ENCODE measurements at regions not wholly inside any gene's neighbourhood (a gene's known extent, or its start where the extent isn't known, plus 50 kb on each side); places are given as distances from the start of the nearest gene placed in this dataset.

- 0 out of 2 replicates have a peak, but pooled peaks cover 5% of the 10 kb centered on the region for H3K27me3 ChIP-seq (replicated peaks)
- H3K27ac ChIP-seq = no peak overlapping the region
- no peaks in the 10 kb centered on the region for H3K9me3 ChIP-seq (replicated peaks)
- no peak for DNase-seq (ENCODE audit: low read depth in 1 of 2, low spot score in 2 of 2)
- no peaks in the 10 kb centered on the region for H3K4me1 ChIP-seq (replicated peaks)
- no peak overlapping the region for H3K4me3 ChIP-seq
- H3K36me3 ChIP-seq = no peaks in the 10 kb centered on the region
These were observed 304.1 kb downstream of the MCTP2 start for GRCh38 chr15:94535298-94536048.

- H3K4me1 ChIP-seq (replicated peaks) = no peaks in the 10 kb centered on the region
- H3K4me3 ChIP-seq = no peak overlapping the region
- no peak overlapping the region for H3K27ac ChIP-seq
- H3K9me3 ChIP-seq (replicated peaks) = no peaks in the 10 kb centered on the region
- 0 out of 2 replicates have a peak, but pooled peaks cover 5% of the 10 kb centered on the region for H3K27me3 ChIP-seq (replicated peaks)
- no peaks in the 10 kb centered on the region for H3K36me3 ChIP-seq
- no peak for DNase-seq (ENCODE audit: low read depth in 1 of 2, low spot score in 2 of 2)
These were observed 305.2 kb downstream of the MCTP2 start for GRCh38 chr15:94536549-94536948.

GRCh38 chr15:94538280-94538679 lies 306.9 kb downstream of the MCTP2 start:
- no peak overlapping the region for H3K27ac ChIP-seq
- no peak overlapping the region for H3K4me3 ChIP-seq
- H3K9me3 ChIP-seq (replicated peaks) = no peaks in the 10 kb centered on the region
- DNase-seq (ENCODE audit: low read depth in 1 of 2, low spot score in 2 of 2) = no peak
- no peaks in the 10 kb centered on the region for H3K36me3 ChIP-seq
- H3K4me1 ChIP-seq (replicated peaks) = no peaks in the 10 kb centered on the region
- no peaks in the 10 kb centered on the region for H3K27me3 ChIP-seq (replicated peaks)

GRCh38 chr15:94542391-94542790 lies 311.0 kb downstream of the MCTP2 start:
- H3K4me1 ChIP-seq (replicated peaks) = no peaks in the 10 kb centered on the region
- no peak overlapping the region for H3K27ac ChIP-seq
- no peaks in the 10 kb centered on the region for H3K27me3 ChIP-seq (replicated peaks)
- no peak for DNase-seq (ENCODE audit: low read depth in 1 of 2, low spot score in 2 of 2)
- no peak overlapping the region for H3K4me3 ChIP-seq
- no peaks in the 10 kb centered on the region for H3K9me3 ChIP-seq (replicated peaks)
- H3K36me3 ChIP-seq = no peaks in the 10 kb centered on the region

GRCh38 chr15:94546808-94547207 lies 315.4 kb downstream of the MCTP2 start:
- no peaks in the 10 kb centered on the region for H3K27me3 ChIP-seq (replicated peaks)
- H3K27ac ChIP-seq = no peak overlapping the region
- H3K4me1 ChIP-seq (replicated peaks) = no peaks in the 10 kb centered on the region
- no peak overlapping the region for H3K4me3 ChIP-seq
- no peaks in the 10 kb centered on the region for H3K9me3 ChIP-seq (replicated peaks)
- H3K36me3 ChIP-seq = no peaks in the 10 kb centered on the region
- no peak for DNase-seq (ENCODE audit: low read depth in 1 of 2, low spot score in 2 of 2)

- DNase-seq (ENCODE audit: low read depth in 1 of 2, low spot score in 2 of 2) = no peak
- H3K27ac ChIP-seq = no peak overlapping the region
- H3K4me1 ChIP-seq (replicated peaks) = no peaks in the 10 kb centered on the region
- H3K36me3 ChIP-seq = no peaks in the 10 kb centered on the region
- no peaks in the 10 kb centered on the region for H3K9me3 ChIP-seq (replicated peaks)
- H3K27me3 ChIP-seq (replicated peaks) = no peaks in the 10 kb centered on the region
- H3K4me3 ChIP-seq = no peak overlapping the region
These were observed 316.4 kb downstream of the MCTP2 start for GRCh38 chr15:94547711-94548110.

- DNase-seq (ENCODE audit: low read depth in 1 of 2, low spot score in 2 of 2) = no peak
- no peak overlapping the region for H3K27ac ChIP-seq
- H3K4me3 ChIP-seq = no peak overlapping the region
- H3K36me3 ChIP-seq = no peaks in the 10 kb centered on the region
- H3K27me3 ChIP-seq (replicated peaks) = no peaks in the 10 kb centered on the region
- no peaks in the 10 kb centered on the region for H3K4me1 ChIP-seq (replicated peaks)
- no peaks in the 10 kb centered on the region; the same call in 1 of the 2 replicates for H3K9me3 ChIP-seq (replicated peaks)
These were observed 324.6 kb downstream of the MCTP2 start for GRCh38 chr15:94555841-94556519.

- Histone ChIP-seq H3K4me1 (replicated peaks) (no peaks in the 10 kb centered on the region), H3K9me3 (replicated peaks) (no peaks in the 10 kb centered on the region; the same call in 1 of the 2 replicates), H3K36me3 (no peaks in the 10 kb centered on the region), H3K27ac (no peak overlapping the region), H3K4me3 (no peak overlapping the region), H3K27me3 (replicated peaks) (no peaks in the 10 kb centered on the region)
- DNase-seq (ENCODE audit: low read depth in 1 of 2, low spot score in 2 of 2) = no peak
These were observed 329.8 kb downstream of the MCTP2 start for GRCh38 chr15:94561036-94561689.

GRCh38 chr15:94563456-94563855 lies 332.1 kb downstream of the MCTP2 start:
- no peak for DNase-seq (ENCODE audit: low read depth in 1 of 2, low spot score in 2 of 2)
- H3K9me3 ChIP-seq (replicated peaks) = no peaks in the 10 kb centered on the region; the same call in 1 of the 2 replicates
- no peaks in the 10 kb centered on the region for H3K36me3 ChIP-seq
- H3K4me1 ChIP-seq (replicated peaks) = no peaks in the 10 kb centered on the region
- no peak overlapping the region for H3K4me3 ChIP-seq
- no peaks in the 10 kb centered on the region for H3K27me3 ChIP-seq (replicated peaks)
- no peak overlapping the region for H3K27ac ChIP-seq

- Histone ChIP-seq H3K4me1 (replicated peaks) (no peaks in the 10 kb centered on the region), H3K9me3 (replicated peaks) (no peaks in the 10 kb centered on the region), H3K36me3 (no peaks in the 10 kb centered on the region), H3K27ac (no peak overlapping the region), H3K4me3 (no peak overlapping the region), H3K27me3 (replicated peaks) (no peaks in the 10 kb centered on the region)
- DNase-seq (ENCODE audit: low read depth in 1 of 2, low spot score in 2 of 2) = peak in 1 of 2 experiments; percentile 3
These were observed 345.6 kb downstream of the MCTP2 start for GRCh38 chr15:94576889-94577533.

GRCh38 chr15:94579286-94579685 lies 347.9 kb downstream of the MCTP2 start:
- Histone ChIP-seq H3K9me3 (replicated peaks) (no peaks in the 10 kb centered on the region), H3K27ac (no peak overlapping the region), H3K4me1 (replicated peaks) (no peaks in the 10 kb centered on the region), H3K36me3 (no peaks in the 10 kb centered on the region), H3K27me3 (replicated peaks) (no peaks in the 10 kb centered on the region), H3K4me3 (no peak overlapping the region)
- DNase-seq (ENCODE audit: low read depth in 1 of 2, low spot score in 2 of 2) = no peak

GRCh38 chr15:94580211-94580885 lies 349.0 kb downstream of the MCTP2 start:
- Histone ChIP-seq H3K36me3 (no peaks in the 10 kb centered on the region), H3K4me3 (no peak overlapping the region), H3K4me1 (replicated peaks) (no peaks in the 10 kb centered on the region), H3K27ac (no peak overlapping the region), H3K9me3 (replicated peaks) (no peaks in the 10 kb centered on the region), H3K27me3 (replicated peaks) (no peaks in the 10 kb centered on the region)
- DNase-seq (ENCODE audit: low read depth in 1 of 2, low spot score in 2 of 2) = no peak

- no peak overlapping the region for H3K4me3 ChIP-seq
- no peaks in the 10 kb centered on the region for H3K27me3 ChIP-seq (replicated peaks)
- no peaks in the 10 kb centered on the region for H3K4me1 ChIP-seq (replicated peaks)
- no peaks in the 10 kb centered on the region for H3K9me3 ChIP-seq (replicated peaks)
- no peak for DNase-seq (ENCODE audit: low read depth in 1 of 2, low spot score in 2 of 2)
- H3K27ac ChIP-seq = no peak overlapping the region
- H3K36me3 ChIP-seq = no peaks in the 10 kb centered on the region
These were observed 351.0 kb downstream of the MCTP2 start for GRCh38 chr15:94582368-94582767.
